Activated T-helper 17 cell treated with anti-CD3 and anti-CD28 coated beads, Interleukin-2, amount 50 U/mL, for 72 hours (primary cell): ENCODE measurements at regions not wholly inside any gene's neighbourhood (a gene's known extent, or its start where the extent isn't known, plus 50 kb on each side); places are given as distances from the start of the nearest gene placed in this dataset.
"Not testable (repeated sequence)": the region's sequence is repeated elsewhere in the genome, so short reads cannot be mapped to it uniquely, and the experiment has no call there.

Source experiments
- ATAC-seq: fragments of 150-1000 bp; cut with Tn5 transposase; replicated peaks from 2 replicates; pipeline ENCODE4 v1.10.0; 2021; ENCODE audit warnings: mild to moderate bottlenecking, moderate library complexity
- H3K27ac Mint-ChIP-seq: one replicate; pipeline ENCODE4 v1.8.0; 2022; ENCODE audit warnings: mixed read lengths
- H3K27me3 Mint-ChIP-seq: one replicate; pipeline ENCODE4 v1.8.0; 2022; ENCODE audit warnings: mixed read lengths
- H3K36me3 Mint-ChIP-seq: one replicate; pipeline ENCODE4 v1.8.0; 2022; ENCODE audit warnings: low read depth, mild to moderate bottlenecking, mixed read lengths
- H3K4me1 Mint-ChIP-seq: one replicate; pipeline ENCODE4 v1.8.0; 2022; ENCODE audit warnings: mixed read lengths
- H3K4me3 Mint-ChIP-seq: one replicate; pipeline ENCODE4 v1.8.0; 2022; ENCODE audit warnings: mild to moderate bottlenecking, mixed read lengths
- H3K9me3 Mint-ChIP-seq: one replicate; pipeline ENCODE4 v1.8.0; 2022; ENCODE audit warnings: mixed read lengths

DNA sequence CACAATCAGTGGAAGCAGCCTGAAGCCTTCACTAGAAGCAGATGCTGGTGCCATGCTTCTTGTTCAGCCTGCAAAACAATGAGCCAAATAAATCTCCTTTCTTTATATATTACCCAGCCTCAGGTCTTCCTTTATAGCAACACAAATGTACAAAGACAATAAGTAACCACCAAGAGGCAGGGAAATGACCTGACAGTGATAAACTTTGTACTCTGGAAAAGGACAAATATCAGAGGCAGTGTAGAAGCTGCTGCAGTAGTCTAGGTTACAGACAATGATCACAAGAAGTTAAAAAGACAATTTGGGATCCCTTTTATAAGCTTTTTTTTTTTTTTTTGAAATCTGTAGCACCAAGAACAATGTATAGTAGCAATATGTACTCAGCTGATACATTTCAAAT is 760.3 kb downstream of the TTLL7 start:
- H3K9me3 Mint-ChIP-seq, H3K27me3 Mint-ChIP-seq, H3K4me1 Mint-ChIP-seq, H3K27ac Mint-ChIP-seq, H3K4me3 Mint-ChIP-seq, ATAC-seq, H3K36me3 Mint-ChIP-seq: not testable (repeated sequence)

DNA sequence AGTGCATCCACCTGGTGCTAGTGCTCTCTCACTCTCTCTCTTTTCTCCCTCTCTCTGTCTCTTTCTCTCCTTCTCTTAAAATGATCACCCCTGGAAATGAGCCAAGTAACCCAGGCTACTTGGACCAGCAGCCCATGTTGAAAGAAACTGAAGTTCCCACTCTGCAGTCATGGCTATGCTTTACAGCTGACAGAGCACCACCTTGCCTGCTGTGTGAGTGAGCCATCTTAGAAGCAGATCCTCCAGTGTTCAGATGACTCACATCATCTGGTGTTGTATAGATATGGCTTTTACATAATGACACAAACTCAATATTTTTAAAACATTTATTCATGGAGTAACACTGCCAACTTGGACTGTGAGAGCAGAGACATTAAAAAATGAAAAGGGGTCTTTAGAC is 779.1 kb downstream of the TTLL7 start:
- not testable (repeated sequence) for H3K27me3 Mint-ChIP-seq, H3K4me3 Mint-ChIP-seq, ATAC-seq, H3K4me1 Mint-ChIP-seq, H3K36me3 Mint-ChIP-seq, H3K27ac Mint-ChIP-seq, H3K9me3 Mint-ChIP-seq

DNA sequence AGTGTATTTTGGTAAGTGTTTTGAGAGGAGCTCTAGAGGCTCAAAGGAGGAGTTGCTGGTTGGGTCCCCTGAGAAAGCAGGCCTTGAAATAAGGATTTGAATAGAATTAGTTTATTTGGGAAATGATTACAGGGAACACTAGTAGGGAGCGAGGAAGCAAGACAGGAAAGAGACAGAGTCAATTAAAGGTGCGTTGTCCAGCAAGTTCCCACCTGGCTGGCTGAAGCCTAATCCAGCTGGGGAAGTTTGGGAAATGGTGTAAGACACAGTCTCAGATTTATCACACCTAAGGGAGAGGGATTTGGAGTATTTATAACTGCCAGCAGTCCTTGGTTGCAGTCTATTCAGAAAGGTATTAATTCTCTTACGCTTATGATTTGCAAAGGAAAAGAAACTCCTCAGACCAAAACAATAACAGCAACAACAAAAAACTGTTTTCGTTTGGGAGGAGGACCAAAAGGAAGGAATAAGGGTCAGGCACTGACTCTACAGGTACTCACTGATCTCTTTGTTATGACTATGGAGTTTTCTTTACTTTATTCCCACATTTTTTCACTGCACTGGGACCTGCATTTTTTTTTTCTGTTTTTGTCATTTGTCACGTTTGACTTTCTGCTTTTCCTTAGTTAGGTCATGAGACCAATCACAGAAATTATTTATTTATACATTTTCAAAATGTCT is 780.8 kb downstream of the TTLL7 start:
- H3K27ac Mint-ChIP-seq, ATAC-seq, H3K36me3 Mint-ChIP-seq, H3K4me1 Mint-ChIP-seq, H3K9me3 Mint-ChIP-seq, H3K4me3 Mint-ChIP-seq, H3K27me3 Mint-ChIP-seq: not testable (repeated sequence)

DNA sequence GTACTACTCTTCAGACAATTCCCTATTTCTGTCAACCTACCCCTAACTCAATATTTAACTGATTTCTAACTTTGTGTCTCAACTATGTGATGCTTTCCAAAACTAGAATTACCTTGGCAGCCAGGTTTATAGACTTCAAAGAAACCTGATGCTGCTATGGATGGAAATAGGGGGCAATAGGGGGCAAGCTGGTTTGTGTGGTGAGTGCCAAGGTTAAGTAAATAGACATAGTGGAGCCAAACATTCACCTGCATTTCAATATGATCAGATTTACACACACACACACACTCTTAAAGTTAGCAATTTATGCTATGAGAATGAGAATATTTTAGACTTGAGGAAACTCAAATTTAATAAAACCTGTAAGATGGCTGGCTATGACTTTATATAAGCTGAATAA is 784.6 kb downstream of the TTLL7 start:
- ATAC-seq, H3K27me3 Mint-ChIP-seq, H3K4me1 Mint-ChIP-seq, H3K27ac Mint-ChIP-seq, H3K9me3 Mint-ChIP-seq, H3K36me3 Mint-ChIP-seq, H3K4me3 Mint-ChIP-seq: not testable (repeated sequence)

DNA sequence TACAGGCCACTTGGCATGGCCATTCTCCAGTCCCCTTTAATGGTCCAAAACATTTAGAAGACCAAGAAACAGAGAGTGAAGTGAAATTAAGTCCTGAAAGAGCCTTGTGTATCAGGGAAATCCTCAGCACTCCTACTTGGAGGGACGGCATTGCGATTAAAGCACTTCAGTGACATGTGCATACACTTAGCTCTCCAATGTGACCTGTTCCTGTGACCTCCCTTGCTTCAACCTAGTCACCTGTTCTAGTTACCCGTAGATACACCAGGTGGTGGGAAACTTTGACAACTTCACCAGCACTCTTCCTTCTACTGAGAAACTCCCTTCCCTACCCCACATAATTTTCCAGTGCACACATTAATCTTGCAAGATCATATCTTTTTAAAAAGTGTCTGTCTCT is 785.3 kb downstream of the TTLL7 start:
- not testable (repeated sequence) for H3K36me3 Mint-ChIP-seq, ATAC-seq, H3K4me1 Mint-ChIP-seq, H3K27ac Mint-ChIP-seq, H3K27me3 Mint-ChIP-seq, H3K9me3 Mint-ChIP-seq, H3K4me3 Mint-ChIP-seq

DNA sequence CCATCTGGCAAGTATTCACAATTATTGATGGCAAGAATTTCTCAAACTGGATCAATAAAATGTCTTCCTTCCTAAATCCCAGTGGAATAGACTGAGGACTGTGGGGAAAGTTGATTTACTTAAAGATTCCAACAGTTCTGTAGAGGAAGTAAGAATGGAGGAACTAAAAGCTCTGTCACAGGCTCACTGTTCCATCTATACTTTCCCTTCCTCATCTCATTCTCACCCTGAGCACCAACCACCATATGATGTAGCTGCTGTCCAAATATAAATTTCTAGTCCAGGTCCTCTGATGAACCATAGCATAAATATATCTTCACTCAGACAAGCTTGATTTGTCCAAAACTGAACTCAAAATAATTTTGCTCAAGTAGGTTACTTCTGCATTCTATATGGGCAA is 786.9 kb downstream of the TTLL7 start:
- H3K27me3 Mint-ChIP-seq, H3K4me3 Mint-ChIP-seq, H3K27ac Mint-ChIP-seq, H3K4me1 Mint-ChIP-seq, H3K9me3 Mint-ChIP-seq, ATAC-seq, H3K36me3 Mint-ChIP-seq: not testable (repeated sequence)

DNA sequence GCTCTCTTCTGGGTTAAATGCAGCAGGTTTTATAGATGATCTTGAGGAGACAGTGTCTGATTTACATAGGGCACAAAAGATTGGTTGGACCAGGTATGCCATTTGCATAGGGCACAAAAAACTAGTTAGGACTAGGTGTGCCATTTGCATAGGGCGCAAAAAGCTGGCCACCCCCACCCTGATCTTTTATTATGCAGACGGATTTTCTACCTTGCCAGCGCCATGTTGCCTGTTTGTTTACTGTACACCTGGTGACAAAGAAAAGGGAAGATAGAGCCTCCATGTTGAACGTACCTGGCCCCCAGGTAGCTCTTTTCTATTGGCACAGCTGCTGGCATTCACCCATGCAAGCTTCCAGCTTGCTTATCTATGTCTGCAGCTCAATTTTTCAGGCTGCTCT is 790.4 kb downstream of the TTLL7 start:
- H3K4me3 Mint-ChIP-seq, H3K27me3 Mint-ChIP-seq, ATAC-seq, H3K27ac Mint-ChIP-seq, H3K36me3 Mint-ChIP-seq, H3K4me1 Mint-ChIP-seq, H3K9me3 Mint-ChIP-seq: not testable (repeated sequence)

DNA sequence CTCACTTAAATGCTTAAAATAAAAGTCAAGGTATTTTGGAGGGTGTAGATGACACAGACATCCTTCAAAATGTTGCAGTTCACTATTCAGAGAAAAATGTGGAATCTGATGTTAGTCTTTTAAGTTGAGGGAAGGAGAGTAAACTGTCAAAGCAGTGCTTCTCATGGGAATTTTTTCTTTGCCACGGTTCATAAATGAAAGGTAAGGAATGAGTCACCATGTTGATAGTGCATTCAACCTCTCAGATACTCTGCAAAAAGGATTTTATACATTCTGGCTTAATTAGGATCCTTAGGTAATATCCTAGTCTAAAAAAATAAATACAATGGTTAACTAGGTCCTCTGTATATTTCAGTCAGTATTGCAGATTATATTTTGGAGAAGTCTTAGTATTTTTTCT is 804.3 kb downstream of the TTLL7 start:
- not testable (repeated sequence) for ATAC-seq, H3K4me3 Mint-ChIP-seq, H3K4me1 Mint-ChIP-seq, H3K36me3 Mint-ChIP-seq, H3K27ac Mint-ChIP-seq, H3K27me3 Mint-ChIP-seq, H3K9me3 Mint-ChIP-seq

DNA sequence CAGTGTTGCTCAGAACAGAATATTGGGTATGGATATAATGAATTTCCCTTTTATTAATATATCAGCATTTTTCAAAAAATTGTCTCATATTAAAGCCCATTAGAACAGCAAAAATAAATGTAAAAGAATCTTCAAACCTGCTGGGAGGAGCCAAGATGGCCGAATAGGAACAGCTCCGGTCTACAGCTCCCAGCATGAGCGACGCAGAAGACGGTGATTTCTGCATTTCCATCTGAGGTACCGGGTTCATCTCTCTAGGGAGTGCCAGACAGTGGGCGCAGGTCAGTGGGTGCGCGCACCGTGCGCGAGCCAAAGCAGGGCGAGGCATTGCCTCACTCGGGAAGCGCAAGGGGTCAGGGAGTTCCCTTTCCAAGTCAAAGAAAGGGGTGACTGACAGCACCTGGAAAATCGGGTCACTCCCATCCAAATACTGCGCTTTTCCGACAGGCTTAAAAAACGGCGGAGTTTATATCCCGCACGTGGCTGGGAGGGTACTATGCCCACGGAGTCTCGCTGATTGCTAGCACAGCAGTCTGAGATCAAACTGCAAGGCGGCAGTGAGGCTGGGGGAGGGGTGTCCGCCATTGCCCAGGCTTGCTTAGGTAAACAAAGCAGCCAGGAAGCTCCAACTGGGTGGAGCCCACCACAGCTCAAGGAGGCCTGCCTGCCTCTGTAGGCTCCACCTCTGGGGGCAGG is 816.8 kb downstream of the TTLL7 start:
- not testable (repeated sequence) for H3K4me3 Mint-ChIP-seq

DNA sequence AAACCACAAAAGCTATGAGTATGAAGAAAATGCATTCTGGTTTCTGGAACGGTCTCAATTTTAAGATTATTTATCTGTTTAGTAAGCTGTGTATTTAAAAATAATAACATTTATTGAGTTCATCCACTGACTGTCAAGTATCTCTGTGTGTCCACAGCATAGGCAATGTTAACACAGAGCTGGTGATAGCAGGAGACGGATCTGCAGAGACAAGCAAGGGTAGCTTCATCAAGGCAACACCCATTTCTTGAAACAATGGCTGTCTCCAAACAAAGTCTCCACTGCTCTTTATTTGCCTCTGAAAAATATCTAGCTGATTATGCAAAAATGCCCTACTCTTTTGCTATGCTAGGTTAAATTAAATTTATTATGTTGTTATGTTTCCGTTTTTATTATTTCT is 818.3 kb downstream of the TTLL7 start:
- H3K4me1 Mint-ChIP-seq, ATAC-seq, H3K9me3 Mint-ChIP-seq: not testable (repeated sequence)

More for the DNA sequence above, 816.8 kb downstream of the TTLL7 start:
- not testable (repeated sequence) for H3K9me3 Mint-ChIP-seq, ATAC-seq, H3K36me3 Mint-ChIP-seq, H3K27me3 Mint-ChIP-seq, H3K4me1 Mint-ChIP-seq, H3K27ac Mint-ChIP-seq

DNA sequence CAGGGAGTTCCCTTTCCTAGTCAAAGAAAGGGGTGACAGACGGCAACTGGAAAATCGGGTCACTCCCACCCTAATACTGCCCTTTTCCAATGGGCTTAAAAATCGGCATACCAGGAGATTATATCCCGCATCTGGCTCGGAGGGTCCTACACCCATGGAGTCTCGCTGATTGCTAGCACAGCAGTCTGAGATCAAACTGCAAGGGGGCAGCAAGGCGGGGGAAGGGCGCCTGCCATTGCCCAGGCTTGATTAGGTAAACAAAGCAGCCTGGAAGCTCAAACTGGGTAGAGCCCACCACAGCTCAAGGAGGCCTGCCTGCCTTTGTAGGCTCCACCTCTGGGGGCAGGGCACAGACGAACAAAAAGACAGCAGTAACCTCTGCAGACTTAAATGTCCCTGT is 831.3 kb downstream of the TTLL7 start:
- H3K27ac Mint-ChIP-seq, H3K36me3 Mint-ChIP-seq, H3K27me3 Mint-ChIP-seq, H3K4me3 Mint-ChIP-seq, H3K9me3 Mint-ChIP-seq, ATAC-seq, H3K4me1 Mint-ChIP-seq: not testable (repeated sequence)

More for the DNA sequence above, 818.3 kb downstream of the TTLL7 start:
- not testable (repeated sequence) for H3K36me3 Mint-ChIP-seq, H3K27ac Mint-ChIP-seq, H3K27me3 Mint-ChIP-seq, H3K4me3 Mint-ChIP-seq

DNA sequence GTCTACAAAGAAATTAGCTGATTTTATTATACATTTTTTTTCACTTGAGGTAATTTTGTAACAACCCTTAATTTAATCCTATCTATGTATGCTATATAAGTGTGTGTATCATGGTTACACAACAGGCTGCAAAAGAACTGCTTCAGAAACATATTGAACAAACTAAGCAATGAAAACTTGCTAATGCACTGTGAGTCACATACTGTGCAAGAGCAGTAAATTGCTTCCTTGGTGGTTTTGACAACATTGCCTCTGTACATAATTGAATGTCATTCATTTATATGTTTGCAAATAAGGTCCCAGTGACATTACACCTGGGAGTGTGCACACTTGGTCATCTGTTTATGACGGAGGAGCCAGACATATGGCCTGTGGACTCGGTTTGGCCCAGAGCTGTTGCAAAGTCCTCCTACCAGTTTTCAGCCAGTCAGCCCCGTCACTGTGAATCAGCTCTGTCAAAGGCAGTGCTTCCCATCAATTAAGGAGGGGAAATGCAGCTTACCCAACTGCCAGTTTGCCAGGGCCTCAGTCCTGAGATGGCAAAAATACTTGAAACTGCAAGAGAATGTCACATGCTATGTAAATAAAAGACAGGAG is 835.0 kb downstream of the TTLL7 start:
- not testable (repeated sequence) for H3K27me3 Mint-ChIP-seq, H3K4me3 Mint-ChIP-seq, ATAC-seq, H3K4me1 Mint-ChIP-seq, H3K9me3 Mint-ChIP-seq, H3K36me3 Mint-ChIP-seq, H3K27ac Mint-ChIP-seq

DNA sequence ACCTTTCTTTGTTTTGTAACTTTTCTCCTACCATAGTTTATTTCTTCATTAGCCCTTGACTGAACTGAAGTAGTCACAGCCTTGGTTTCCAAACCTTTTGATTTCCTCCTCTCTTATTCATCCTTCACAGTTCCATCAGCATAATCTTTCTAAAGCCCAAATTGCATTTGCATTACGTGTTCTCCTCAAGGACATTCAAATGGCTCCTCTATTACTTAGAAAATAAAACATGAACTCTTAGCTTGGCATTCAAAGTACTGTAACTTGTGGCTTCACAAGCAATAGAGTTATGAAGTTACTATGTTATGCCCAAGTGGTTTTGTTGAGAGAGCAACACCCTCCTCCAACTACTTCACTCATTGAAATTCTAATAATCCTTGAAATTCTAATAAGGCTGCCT is 840.0 kb downstream of the TTLL7 start:
- ATAC-seq, H3K4me3 Mint-ChIP-seq, H3K9me3 Mint-ChIP-seq, H3K27me3 Mint-ChIP-seq, H3K36me3 Mint-ChIP-seq, H3K27ac Mint-ChIP-seq, H3K4me1 Mint-ChIP-seq: not testable (repeated sequence)

DNA sequence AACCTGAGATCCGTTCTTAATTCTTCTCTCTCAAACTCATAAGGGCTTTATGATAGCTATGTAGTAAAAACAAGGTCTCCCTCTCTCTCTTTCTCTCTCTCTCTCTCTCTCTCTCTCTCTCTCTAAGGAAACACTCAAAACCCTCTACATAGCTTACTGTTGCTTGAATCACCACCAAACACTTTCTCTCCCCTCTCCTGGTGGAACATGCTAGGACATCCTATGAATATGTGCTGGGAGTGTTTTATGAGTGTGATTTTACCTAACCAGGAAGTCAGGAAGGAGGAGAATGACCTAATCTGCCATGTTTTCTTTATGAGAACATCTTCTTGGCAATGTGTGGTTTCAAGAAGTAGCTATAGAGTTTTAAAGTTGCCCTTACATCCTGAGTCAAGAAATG is 844.6 kb downstream of the TTLL7 start:
- not testable (repeated sequence) for H3K27me3 Mint-ChIP-seq, H3K27ac Mint-ChIP-seq, H3K4me1 Mint-ChIP-seq, H3K9me3 Mint-ChIP-seq, H3K4me3 Mint-ChIP-seq, H3K36me3 Mint-ChIP-seq, ATAC-seq

DNA sequence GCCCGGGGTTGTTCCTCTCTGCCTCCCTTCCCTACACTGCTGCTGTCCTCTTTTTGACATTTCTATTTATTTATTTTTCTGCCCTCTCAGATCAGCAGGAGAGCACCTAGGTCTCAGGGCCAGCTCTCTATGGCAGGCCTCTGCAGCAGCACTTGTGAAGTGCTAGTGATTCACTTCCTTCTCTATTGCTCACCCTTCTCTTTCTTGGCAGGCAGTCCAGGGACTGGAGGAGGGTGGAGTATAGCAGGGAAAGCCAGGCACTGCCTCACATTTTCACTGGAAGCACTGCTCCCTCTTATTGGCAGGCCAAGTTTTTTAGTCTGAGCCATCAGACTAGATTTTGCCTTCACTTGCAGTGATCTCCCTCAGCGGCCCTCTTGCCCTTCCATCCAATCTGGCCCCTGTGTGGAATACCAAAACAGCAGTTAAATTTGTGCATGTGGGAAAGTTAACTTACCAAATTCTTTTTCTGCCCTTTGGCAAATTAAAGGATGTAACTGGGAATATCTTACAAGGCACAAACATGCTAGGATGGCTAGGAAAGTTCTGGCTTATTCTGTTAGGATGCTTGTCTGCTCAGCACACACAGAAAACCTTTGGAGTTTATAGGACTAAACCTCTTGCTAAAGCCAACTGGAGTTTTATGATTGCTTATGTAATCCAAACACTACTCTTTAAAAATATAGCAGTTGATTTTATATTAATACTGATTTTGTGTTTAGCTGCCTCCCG is 847.6 kb downstream of the TTLL7 start:
- peak; percentile 74 for ATAC-seq
- not testable (repeated sequence) for H3K4me3 Mint-ChIP-seq, H3K9me3 Mint-ChIP-seq, H3K36me3 Mint-ChIP-seq, H3K4me1 Mint-ChIP-seq, H3K27me3 Mint-ChIP-seq, H3K27ac Mint-ChIP-seq
